DOHH2 (cell line): ENCODE measurements at regions not wholly inside any gene's neighbourhood (a gene's known extent, or its start where the extent isn't known, plus 50 kb on each side); places are given as distances from the start of the nearest gene placed in this dataset.

ENCODE experiments used
- H3F3A ChIP-seq: fragments of 200-600 bp; sonication (generic), shearing (Covaris generic); 2 replicates; pipeline ENCODE4 v1.6.0; 2016; ENCODE audit warnings: antibody characterized with exemption, mild to moderate bottlenecking; ENCODE audit not compliant: control insufficient read depth, insufficient read depth
- H3K27ac ChIP-seq: fragments of 200-600 bp; sonication (generic); 2 replicates; pipeline ENCODE4 v1.5.1; 2014; ENCODE audit warnings: low read depth, mild to moderate bottlenecking, low read length, moderate library complexity
- H3K27me3 ChIP-seq: fragments of 200-600 bp; sonication (generic); 2 replicates; pipeline ENCODE4 v1.6.1; 2014; ENCODE audit warnings: mild to moderate bottlenecking, low read length, mixed read lengths; ENCODE audit not compliant: control insufficient read depth
- H3K36me3 ChIP-seq: fragments of 200-600 bp; sonication (generic); 2 replicates; pipeline ENCODE4 v1.6.1; 2014; ENCODE audit warnings: mild to moderate bottlenecking, low read length, moderate library complexity, mixed read lengths; ENCODE audit not compliant: control insufficient read depth
- H3K4me1 ChIP-seq: fragments of 200-600 bp; sonication (generic); 2 replicates; pipeline ENCODE4 v1.6.1; 2014; ENCODE audit warnings: mild to moderate bottlenecking, low read length, mixed read lengths; ENCODE audit not compliant: control insufficient read depth
- H3K4me2 ChIP-seq: fragments of 200-600 bp; sonication (generic); 2 replicates; pipeline ENCODE4 v1.6.0; 2014; ENCODE audit warnings: mild to moderate bottlenecking, low read length, moderate library complexity
- H3K4me3 ChIP-seq: fragments of 200-600 bp; sonication (generic); 2 replicates; pipeline ENCODE4 v1.5.1; 2014; ENCODE audit warnings: mild to moderate bottlenecking, low read length, mixed read lengths
- H3K79me2 ChIP-seq: fragments of 200-600 bp; sonication (generic); 2 replicates; pipeline ENCODE4 v1.6.1; 2014; ENCODE audit warnings: mild to moderate bottlenecking, low read length, mixed read lengths; ENCODE audit not compliant: control insufficient read depth
- H3K9me2 ChIP-seq: fragments of 200-600 bp; sonication (generic); replicated peaks from 2 replicates; pipeline ENCODE4 v1.6.1; 2014; ENCODE audit warnings: mild to moderate bottlenecking, low read length, mixed read lengths; ENCODE audit not compliant: control insufficient read depth
- H3K9me3 ChIP-seq: fragments of 200-600 bp; sonication (generic); 2 replicates; pipeline ENCODE4 v1.6.1; 2014; ENCODE audit warnings: antibody characterized with exemption, low read length, mixed read lengths; ENCODE audit not compliant: control insufficient read depth, insufficient read depth
- H4K20me1 ChIP-seq: fragments of 200-600 bp; sonication (generic); 2 replicates; pipeline ENCODE4 v1.6.0; 2014; ENCODE audit warnings: low read depth, mild to moderate bottlenecking, antibody characterized with exemption, low read length, moderate library complexity; ENCODE audit not compliant: control insufficient read depth, insufficient read depth
- EZH2phosphoT487 ChIP-seq: fragments of 200-600 bp; sonication (generic); IDR thresholded peaks from 2 replicates; pipeline ENCODE4 v1.6.1; 2017; ENCODE audit warnings: borderline replicate concordance, mild to moderate bottlenecking, antibody characterized with exemption, low read length, moderate library complexity, mixed read lengths
- TF ChIP-seq, protein P1 (sequence below): fragments of 200-600 bp; sonication (generic); IDR thresholded peaks from one replicate; pipeline ENCODE4 v1.5.1; 2014; ENCODE audit warnings: antibody characterized with exemption, mild to moderate bottlenecking, low read depth, low read length; ENCODE audit not compliant: poor library complexity, severe bottlenecking

DNA sequence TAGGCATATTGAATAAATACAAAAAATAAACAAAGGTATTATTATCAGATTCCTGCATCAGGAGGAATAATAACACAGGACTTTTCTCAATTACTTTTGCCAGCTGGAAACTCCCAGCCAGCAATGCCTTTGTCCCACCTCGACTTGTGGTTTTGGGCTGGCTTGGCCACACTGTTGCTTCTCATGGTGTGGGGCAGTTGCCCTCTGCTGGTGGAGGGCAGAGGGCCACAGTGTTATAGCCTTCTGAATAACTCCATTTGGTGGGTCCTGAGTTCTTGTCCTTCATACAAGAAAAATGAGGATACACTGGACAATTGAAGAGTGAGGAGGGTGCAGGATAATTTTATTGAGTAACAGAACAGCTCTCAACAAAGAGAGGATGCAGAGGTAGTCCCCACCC, 1206.0 kb upstream of the ADGRL3 start:
- Histone ChIP-seq H3K9me3 (no peaks in the 10 kb centered on the region), H3K27ac (no peak overlapping the region), H3K27me3 (no peaks in the 10 kb centered on the region), H3K4me1 (no peaks in the 10 kb centered on the region), H3K9me2 (no peaks in the 10 kb centered on the region), H3K4me3 (no peak overlapping the region), H4K20me1 (no peaks in the 10 kb centered on the region), H3F3A (no peaks in the 10 kb centered on the region), H3K79me2 (no peaks in the 10 kb centered on the region), H3K4me2 (no peak overlapping the region), H3K36me3 (no peaks in the 10 kb centered on the region)
- TF ChIP-seq, protein P1, sequence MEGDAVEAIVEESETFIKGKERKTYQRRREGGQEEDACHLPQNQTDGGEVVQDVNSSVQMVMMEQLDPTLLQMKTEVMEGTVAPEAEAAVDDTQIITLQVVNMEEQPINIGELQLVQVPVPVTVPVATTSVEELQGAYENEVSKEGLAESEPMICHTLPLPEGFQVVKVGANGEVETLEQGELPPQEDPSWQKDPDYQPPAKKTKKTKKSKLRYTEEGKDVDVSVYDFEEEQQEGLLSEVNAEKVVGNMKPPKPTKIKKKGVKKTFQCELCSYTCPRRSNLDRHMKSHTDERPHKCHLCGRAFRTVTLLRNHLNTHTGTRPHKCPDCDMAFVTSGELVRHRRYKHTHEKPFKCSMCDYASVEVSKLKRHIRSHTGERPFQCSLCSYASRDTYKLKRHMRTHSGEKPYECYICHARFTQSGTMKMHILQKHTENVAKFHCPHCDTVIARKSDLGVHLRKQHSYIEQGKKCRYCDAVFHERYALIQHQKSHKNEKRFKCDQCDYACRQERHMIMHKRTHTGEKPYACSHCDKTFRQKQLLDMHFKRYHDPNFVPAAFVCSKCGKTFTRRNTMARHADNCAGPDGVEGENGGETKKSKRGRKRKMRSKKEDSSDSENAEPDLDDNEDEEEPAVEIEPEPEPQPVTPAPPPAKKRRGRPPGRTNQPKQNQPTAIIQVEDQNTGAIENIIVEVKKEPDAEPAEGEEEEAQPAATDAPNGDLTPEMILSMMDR: no peak
- no peak for TF ChIP-seq EZH2phosphoT487

DNA sequence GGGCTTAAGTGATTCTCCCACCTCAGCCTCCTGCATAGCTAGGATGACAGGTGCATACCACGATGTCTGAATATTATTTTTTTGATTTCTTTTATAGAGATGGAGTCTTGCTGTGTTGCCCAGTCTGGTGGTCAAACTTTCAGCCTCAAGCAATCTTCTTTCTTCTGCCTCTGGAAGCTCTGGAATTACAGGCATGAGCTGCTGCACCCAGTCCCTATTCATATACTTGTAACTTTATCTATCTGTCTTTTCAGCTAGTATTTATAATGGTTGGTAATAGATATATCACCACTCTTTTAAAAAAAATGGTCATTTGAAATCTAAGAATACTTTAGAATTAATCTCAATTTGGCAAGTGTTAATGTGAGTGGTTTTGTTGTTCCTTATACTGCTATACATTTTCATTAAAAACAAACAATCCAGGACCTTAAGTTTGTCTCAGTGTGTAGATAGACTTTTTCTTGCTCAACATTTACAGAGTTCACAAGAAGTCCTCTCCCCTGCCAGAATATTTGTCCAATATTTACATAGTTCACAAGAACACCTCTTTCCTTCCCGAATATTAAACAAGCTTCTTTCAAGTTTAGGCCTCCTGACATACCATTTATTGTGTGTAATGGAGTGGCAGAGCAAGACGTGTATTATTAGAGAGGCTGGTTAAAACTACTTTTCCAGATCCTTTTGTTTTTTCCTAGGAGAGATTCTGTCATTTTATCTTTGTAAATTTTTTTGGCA, 1197.4 kb upstream of the ADGRL3 start:
- Histone ChIP-seq H4K20me1 (no peaks in the 10 kb centered on the region), H3F3A (no peaks in the 10 kb centered on the region), H3K9me2 (no peaks in the 10 kb centered on the region), H3K27me3 (no peaks in the 10 kb centered on the region), H3K36me3 (no peaks in the 10 kb centered on the region), H3K4me3 (no peak overlapping the region), H3K79me2 (no peaks in the 10 kb centered on the region), H3K9me3 (no peaks in the 10 kb centered on the region), H3K27ac (no peak overlapping the region), H3K4me1 (no peaks in the 10 kb centered on the region), H3K4me2 (no peak overlapping the region)
- no peak for TF ChIP-seq EZH2phosphoT487
- TF ChIP-seq, protein P1: no peak

- no peaks in the 10 kb centered on the region for H3F3A ChIP-seq
- H3K4me1 ChIP-seq: no peaks in the 10 kb centered on the region
- H3K36me3 ChIP-seq: no peaks in the 10 kb centered on the region
- H3K79me2 ChIP-seq: no peaks in the 10 kb centered on the region
- no peaks in the 10 kb centered on the region for H3K9me3 ChIP-seq
- H3K27me3 ChIP-seq: no peaks in the 10 kb centered on the region
- no peaks in the 10 kb centered on the region for H3K9me2 ChIP-seq
- H3K4me2 ChIP-seq: no peak overlapping the region
- H4K20me1 ChIP-seq: no peaks in the 10 kb centered on the region
- no peak overlapping the region for H3K4me3 ChIP-seq
- TF ChIP-seq EZH2phosphoT487: no peak
- TF ChIP-seq, protein P1: no peak
- no peak overlapping the region for H3K27ac ChIP-seq
These were observed 1186.5 kb upstream of the ADGRL3 start for GRCh38 chr4:60013464-60014184.
